ENCODE measurements at regions not wholly inside any gene's neighbourhood (a gene's known extent, or its start where the extent isn't known, plus 50 kb on each side); places are given as distances from the start of the nearest gene placed in this dataset.

GRCh38 chrX:69093960-69094871 lies 71.0 kb downstream of the PJA1 start:
- H3K4me3 Mint-ChIP-seq: no peak overlapping the region
- DNase-seq (ENCODE audit: low spot score in 2 of 2) (peak in 1 of 2 donors; percentile 1), ATAC-seq (ENCODE audit: low read depth) (no peak)
- no peaks in the 10 kb centered on the region for H3K4me1 Mint-ChIP-seq
- H3K27me3 Mint-ChIP-seq: no peaks in the 10 kb centered on the region
- H3K9me3 Mint-ChIP-seq: no peaks in the 10 kb centered on the region
- no peak overlapping the region for H3K27ac Mint-ChIP-seq
- no peaks in the 10 kb centered on the region for H3K36me3 Mint-ChIP-seq

- Mint-ChIP-seq H3K9me3 (no peaks in the 10 kb centered on the region), H3K4me3 (no peak overlapping the region), H3K27me3 (peaks cover 2% of the 10 kb centered on the region), H3K36me3 (no peaks in the 10 kb centered on the region), H3K4me1 (no peaks in the 10 kb centered on the region), H3K27ac (no peak overlapping the region)
- DNase-seq (ENCODE audit: low spot score in 2 of 2): no peak
- no peak for ATAC-seq (ENCODE audit: low read depth)
Measured at GRCh38 chrX:69090022-69090421, 75.2 kb downstream of the PJA1 start.

- Mint-ChIP-seq H3K4me1 (no peaks in the 10 kb centered on the region), H3K36me3 (no peaks in the 10 kb centered on the region), H3K9me3 (no peaks in the 10 kb centered on the region), H3K27ac (no peak overlapping the region), H3K4me3 (no peak overlapping the region), H3K27me3 (peaks cover 2% of the 10 kb centered on the region)
- DNase-seq (ENCODE audit: low spot score in 2 of 2): no peak
- ATAC-seq (ENCODE audit: low read depth): no peak
Measured at GRCh38 chrX:69089203-69089602, 76.0 kb downstream of the PJA1 start.

- DNase-seq (ENCODE audit: low spot score in 2 of 2): no peak
- peaks cover 2% of the 10 kb centered on the region for H3K27me3 Mint-ChIP-seq
- no peaks in the 10 kb centered on the region for H3K9me3 Mint-ChIP-seq
- no peak overlapping the region for H3K27ac Mint-ChIP-seq
- ATAC-seq (ENCODE audit: low read depth): no peak
- H3K4me1 Mint-ChIP-seq: no peaks in the 10 kb centered on the region
- no peaks in the 10 kb centered on the region for H3K36me3 Mint-ChIP-seq
- H3K4me3 Mint-ChIP-seq: no peak overlapping the region
Measured at GRCh38 chrX:69088171-69088938, 76.9 kb downstream of the PJA1 start.

- ATAC-seq (ENCODE audit: low read depth) (no peak), DNase-seq (ENCODE audit: low spot score in 2 of 2) (no peak)
- Mint-ChIP-seq H3K27ac (no peak overlapping the region), H3K4me1 (no peaks in the 10 kb centered on the region), H3K9me3 (no peaks in the 10 kb centered on the region), H3K36me3 (no peaks in the 10 kb centered on the region), H3K27me3 (peaks cover 2% of the 10 kb centered on the region), H3K4me3 (no peak overlapping the region)
Measured at GRCh38 chrX:69085826-69086225, 79.4 kb downstream of the PJA1 start.

GRCh38 chrX:69085151-69085550 lies 80.1 kb downstream of the PJA1 start:
- H3K4me3 Mint-ChIP-seq: no peak overlapping the region
- no peaks in the 10 kb centered on the region for H3K4me1 Mint-ChIP-seq
- no peaks in the 10 kb centered on the region for H3K36me3 Mint-ChIP-seq
- no peak for ATAC-seq (ENCODE audit: low read depth)
- H3K9me3 Mint-ChIP-seq: no peaks in the 10 kb centered on the region
- DNase-seq (ENCODE audit: low spot score in 2 of 2): no peak
- peaks cover 2% of the 10 kb centered on the region for H3K27me3 Mint-ChIP-seq
- no peak overlapping the region for H3K27ac Mint-ChIP-seq

- no peak for DNase-seq (ENCODE audit: low spot score in 2 of 2)
- Mint-ChIP-seq H3K4me3 (no peak overlapping the region), H3K27ac (no peak overlapping the region), H3K9me3 (no peaks in the 10 kb centered on the region), H3K27me3 (peaks cover 2% of the 10 kb centered on the region), H3K4me1 (no peaks in the 10 kb centered on the region), H3K36me3 (no peaks in the 10 kb centered on the region)
- no peak for ATAC-seq (ENCODE audit: low read depth)
Measured at GRCh38 chrX:69083801-69084200, 81.5 kb downstream of the PJA1 start.

- Mint-ChIP-seq H3K27me3 (peaks cover 2% of the 10 kb centered on the region), H3K4me3 (no peak overlapping the region), H3K36me3 (no peaks in the 10 kb centered on the region), H3K27ac (no peak overlapping the region), H3K9me3 (no peaks in the 10 kb centered on the region), H3K4me1 (no peaks in the 10 kb centered on the region)
- ATAC-seq (ENCODE audit: low read depth) (no peak), DNase-seq (ENCODE audit: low spot score in 2 of 2) (no peak)
Measured at GRCh38 chrX:69083361-69083760, 81.9 kb downstream of the PJA1 start.

GRCh38 chrX:69082753-69083150 lies 82.5 kb downstream of the PJA1 start:
- no peak for ATAC-seq (ENCODE audit: low read depth)
- H3K4me1 Mint-ChIP-seq: no peaks in the 10 kb centered on the region
- no peaks in the 10 kb centered on the region for H3K9me3 Mint-ChIP-seq
- no peaks in the 10 kb centered on the region for H3K36me3 Mint-ChIP-seq
- no peak overlapping the region for H3K4me3 Mint-ChIP-seq
- DNase-seq (ENCODE audit: low spot score in 2 of 2): no peak
- H3K27ac Mint-ChIP-seq: no peak overlapping the region
- H3K27me3 Mint-ChIP-seq: peaks cover 2% of the 10 kb centered on the region

GRCh38 chrX:69082055-69082752 lies 83.0 kb downstream of the PJA1 start:
- no peaks in the 10 kb centered on the region for H3K4me1 Mint-ChIP-seq
- no peak overlapping the region for H3K4me3 Mint-ChIP-seq
- no peak for DNase-seq (ENCODE audit: low spot score in 2 of 2)
- H3K9me3 Mint-ChIP-seq: no peaks in the 10 kb centered on the region
- H3K27me3 Mint-ChIP-seq: peaks cover 2% of the 10 kb centered on the region
- ATAC-seq (ENCODE audit: low read depth): no peak
- H3K27ac Mint-ChIP-seq: no peak overlapping the region
- no peaks in the 10 kb centered on the region for H3K36me3 Mint-ChIP-seq

GRCh38 chrX:69080855-69081465 lies 84.3 kb downstream of the PJA1 start:
- Mint-ChIP-seq H3K27ac (no peak overlapping the region), H3K4me1 (no peaks in the 10 kb centered on the region), H3K27me3 (peaks cover 2% of the 10 kb centered on the region), H3K9me3 (no peaks in the 10 kb centered on the region), H3K36me3 (no peaks in the 10 kb centered on the region), H3K4me3 (no peak overlapping the region)
- ATAC-seq (ENCODE audit: low read depth) (no peak), DNase-seq (ENCODE audit: low spot score in 2 of 2) (no peak)

GRCh38 chrX:69079268-69079667 lies 86.0 kb downstream of the PJA1 start:
- Mint-ChIP-seq H3K27ac (no peak overlapping the region), H3K9me3 (no peaks in the 10 kb centered on the region), H3K27me3 (no peaks in the 10 kb centered on the region), H3K4me3 (no peak overlapping the region), H3K4me1 (no peaks in the 10 kb centered on the region), H3K36me3 (no peaks in the 10 kb centered on the region)
- no peak for ATAC-seq (ENCODE audit: low read depth)
- DNase-seq (ENCODE audit: low spot score in 2 of 2): no peak

GRCh38 chrX:69077895-69078455 lies 87.3 kb downstream of the PJA1 start:
- Mint-ChIP-seq H3K4me1 (no peaks in the 10 kb centered on the region), H3K4me3 (no peak overlapping the region), H3K27me3 (no peaks in the 10 kb centered on the region), H3K36me3 (no peaks in the 10 kb centered on the region), H3K9me3 (no peaks in the 10 kb centered on the region), H3K27ac (no peak overlapping the region)
- DNase-seq (ENCODE audit: low spot score in 2 of 2): no peak
- no peak for ATAC-seq (ENCODE audit: low read depth)

All from memory B cell (primary cell).